ENCODE measurements at regions not wholly inside any gene's neighbourhood (a gene's known extent, or its start where the extent isn't known, plus 50 kb on each side); places are given as distances from the start of the nearest gene placed in this dataset.

GRCh38 chr2:8242739-8243138 is 439.1 kb upstream of the ID2 start:
- TF ChIP-seq CTCF (IDR thresholded peaks at IDR 0.05) (no peak), POLR2A (IDR thresholded peaks at IDR 0.05) (no peak), EP300 (IDR thresholded peaks at IDR 0.05; ENCODE audit: low read depth) (no peak), POLR2AphosphoS5 (IDR thresholded peaks at IDR 0.05) (no peak)
